Urothelium cell line (cell line): ENCODE measurements at regions not wholly inside any gene's neighbourhood (a gene's known extent, or its start where the extent isn't known, plus 50 kb on each side); places are given as distances from the start of the nearest gene placed in this dataset.
"Not testable (repeated sequence)": the region's sequence is repeated elsewhere in the genome, so short reads cannot be mapped to it uniquely, and the experiment has no call there.

Experiments
- DNase-seq: peaks from one replicate; pipeline ENCODE4 v3.0.0; 2011; ENCODE audit warnings: low spot score, mixed read lengths
- FAIRE-seq: peaks from 2 replicates; lab custom pipeline; 2011; peaks lifted over from hg19 to GRCh38; lab: Jason Lieb, UNC

GRCh38 chr3:151675858-151676615 lies 57.7 kb upstream of the AADACL2 start:
- FAIRE-seq (no peak), DNase-seq (no peak)

GRCh38 chr3:151673974-151674373 lies 59.8 kb upstream of the AADACL2 start:
- FAIRE-seq: no peak

GRCh38 chr3:151667762-151668161 lies 66.0 kb upstream of the AADACL2 start:
- not testable (repeated sequence) for FAIRE-seq, DNase-seq

More at GRCh38 chr3:151673974-151674373, 59.8 kb upstream of the AADACL2 start:
- DNase-seq: no peak

- DNase-seq (peak; percentile 4), FAIRE-seq (no peak)
Observed at GRCh38 chr3:151660885-151661284, 72.8 kb upstream of the AADACL2 start.

GRCh38 chr3:151644986-151645385 lies 88.7 kb upstream of the AADACL2 start:
- DNase-seq (no peak), FAIRE-seq (no peak)

- FAIRE-seq: no peak
- no peak for DNase-seq
Observed at GRCh38 chr3:151644020-151644620, 89.6 kb upstream of the AADACL2 start.

- DNase-seq (no peak), FAIRE-seq (no peak)
Observed at GRCh38 chr3:151639418-151639740, 94.3 kb upstream of the AADACL2 start.

- DNase-seq (no peak), FAIRE-seq (no peak)
Observed at GRCh38 chr3:151638555-151639417, 94.9 kb upstream of the AADACL2 start.

GRCh38 chr3:151635905-151636304 lies 97.8 kb upstream of the AADACL2 start:
- DNase-seq: no peak
- no peak for FAIRE-seq

- DNase-seq (no peak), FAIRE-seq (no peak)
Observed at GRCh38 chr3:151631946-151632345, 101.8 kb upstream of the AADACL2 start.

- no peak for DNase-seq
Observed at GRCh38 chr3:151630938-151631441, 102.7 kb upstream of the AADACL2 start.

GRCh38 chr3:151630035-151630434 lies 103.7 kb upstream of the AADACL2 start:
- DNase-seq (no peak), FAIRE-seq (no peak)

More at GRCh38 chr3:151630938-151631441, 102.7 kb upstream of the AADACL2 start:
- FAIRE-seq: no peak

- DNase-seq (no peak), FAIRE-seq (no peak)
Observed at GRCh38 chr3:151625586-151625985, 108.1 kb upstream of the AADACL2 start.

- DNase-seq (no peak), FAIRE-seq (no peak)
Observed at GRCh38 chr3:151625086-151625485, 108.6 kb upstream of the AADACL2 start.

- FAIRE-seq (no peak), DNase-seq (no peak)
Observed at GRCh38 chr3:151620071-151620470, 113.7 kb upstream of the AADACL2 start.

GRCh38 chr3:151615464-151615863 lies 118.3 kb upstream of the AADACL2 start:
- FAIRE-seq: no peak
- DNase-seq: no peak

- no peak for DNase-seq
- no peak for FAIRE-seq
Observed at GRCh38 chr3:151612115-151612514, 121.6 kb upstream of the AADACL2 start.

- FAIRE-seq: no peak
- DNase-seq: no peak
Observed at GRCh38 chr3:151611419-151611818, 122.3 kb upstream of the AADACL2 start.

GRCh38 chr3:151609491-151609890 lies 124.2 kb upstream of the AADACL2 start:
- DNase-seq (no peak), FAIRE-seq (no peak)

- no peak for FAIRE-seq
- DNase-seq: no peak
Observed at GRCh38 chr3:151604891-151605290, 128.8 kb upstream of the AADACL2 start.

- DNase-seq (no peak), FAIRE-seq (no peak)
Observed at GRCh38 chr3:151600783-151601182, 132.9 kb upstream of the AADACL2 start.
